Spleen (tissue), 7 donors: ENCODE measurements at regions not wholly inside any gene's neighbourhood (a gene's known extent, or its start where the extent isn't known, plus 50 kb on each side); places are given as distances from the start of the nearest gene placed in this dataset.

Experiments
- POLR2A ChIP-seq, 3 donors: fragments of 450-650 bp; IDR thresholded peaks; one replicate each; pipeline ENCODE4 v1.5.1; 2017; ENCODE audit warnings: antibody characterized with exemption in 3 of 3, mild to moderate bottlenecking in 1 of 3
- POLR2AphosphoS5 ChIP-seq, 3 donors: sonication (generic); formaldehyde crosslinking; IDR thresholded peaks; one replicate each; pipeline ENCODE4 v1.5.1; 2017; ENCODE audit warnings: antibody characterized with exemption in 3 of 3
- TF ChIP-seq, protein P1 (sequence below), 11 experiments: fragments of 200-600 bp in 7 of 11; fragments of 450-650 bp in 4 of 11; sonication (generic) in 4 of 11; IDR thresholded peaks in 8 of 11; conservative IDR thresholded peaks in 3 of 11; 1 replicate in 7 of 11; 2 replicates in 4 of 11; pipeline versions ENCODE4 v1.4.0 to v1.8.0; 2016 to 2021; ENCODE audit warnings: antibody characterized with exemption in 11 of 11, inconsistent platforms in 4 of 11, mild to moderate bottlenecking in 1 of 11
- donor health status: DM: no; HTN: no; CAD: no; lungs with moderate emphysema.
- donor health status: DM: no; HTN: no; CAD: no.
- donor health status: DM: no; HTN: no; CAD: no.

DNA sequence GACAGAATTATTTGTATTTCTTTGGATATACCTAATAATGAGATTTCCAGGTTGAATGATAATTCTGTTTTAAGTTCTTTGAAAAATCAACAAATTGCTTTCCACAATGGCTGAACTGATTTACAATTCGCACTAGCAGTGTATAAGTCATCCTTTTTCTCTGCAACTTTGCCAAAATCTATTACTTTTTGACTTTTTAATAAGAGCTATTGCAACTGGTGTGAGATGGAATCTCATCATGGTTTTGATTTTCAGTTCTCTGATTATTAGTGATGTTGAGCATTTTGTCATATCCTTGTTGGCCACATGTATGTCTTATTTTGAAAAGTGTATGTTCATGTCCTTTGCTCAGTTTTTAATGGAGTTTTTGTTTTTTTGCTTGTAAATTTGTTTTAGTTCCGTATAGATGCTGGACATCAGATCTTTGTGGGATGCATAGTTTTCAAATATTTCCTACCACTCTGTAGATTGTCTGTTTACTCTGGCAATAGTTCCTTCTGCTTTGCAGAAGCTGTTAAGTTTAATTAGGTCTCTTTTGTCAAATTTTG is 409.8 kb upstream of the CITED2 start:
- TF ChIP-seq, protein P1, sequence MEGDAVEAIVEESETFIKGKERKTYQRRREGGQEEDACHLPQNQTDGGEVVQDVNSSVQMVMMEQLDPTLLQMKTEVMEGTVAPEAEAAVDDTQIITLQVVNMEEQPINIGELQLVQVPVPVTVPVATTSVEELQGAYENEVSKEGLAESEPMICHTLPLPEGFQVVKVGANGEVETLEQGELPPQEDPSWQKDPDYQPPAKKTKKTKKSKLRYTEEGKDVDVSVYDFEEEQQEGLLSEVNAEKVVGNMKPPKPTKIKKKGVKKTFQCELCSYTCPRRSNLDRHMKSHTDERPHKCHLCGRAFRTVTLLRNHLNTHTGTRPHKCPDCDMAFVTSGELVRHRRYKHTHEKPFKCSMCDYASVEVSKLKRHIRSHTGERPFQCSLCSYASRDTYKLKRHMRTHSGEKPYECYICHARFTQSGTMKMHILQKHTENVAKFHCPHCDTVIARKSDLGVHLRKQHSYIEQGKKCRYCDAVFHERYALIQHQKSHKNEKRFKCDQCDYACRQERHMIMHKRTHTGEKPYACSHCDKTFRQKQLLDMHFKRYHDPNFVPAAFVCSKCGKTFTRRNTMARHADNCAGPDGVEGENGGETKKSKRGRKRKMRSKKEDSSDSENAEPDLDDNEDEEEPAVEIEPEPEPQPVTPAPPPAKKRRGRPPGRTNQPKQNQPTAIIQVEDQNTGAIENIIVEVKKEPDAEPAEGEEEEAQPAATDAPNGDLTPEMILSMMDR (IDR thresholded peaks at IDR 0.05 in 8 of 11, conservative IDR thresholded peaks at IDR 0.05 in 3 of 11) = no peak
- TF ChIP-seq POLR2AphosphoS5 (IDR thresholded peaks at IDR 0.05) (no peak), POLR2A (IDR thresholded peaks at IDR 0.05) (no peak)
